Vagina (tissue), 2 donors: ENCODE measurements at regions not wholly inside any gene's neighbourhood (a gene's known extent, or its start where the extent isn't known, plus 50 kb on each side); places are given as distances from the start of the nearest gene placed in this dataset.
"Not testable (repeated sequence)": the region's sequence is repeated elsewhere in the genome, so short reads cannot be mapped to it uniquely, and the experiment has no call there.

Experiments used
- DNase-seq, 2 donors: peaks; one replicate each; pipeline ENCODE4 v3.0.0-alpha.2; 2017; ENCODE audit errors: extremely low spot score in 2 of 2
- H3K27ac ChIP-seq: fragments of 200-600 bp; sonication (generic); one replicate; pipeline ENCODE4 v1.5.1; 2019
- H3K27me3 ChIP-seq: fragments of 200-600 bp; sonication (generic); one replicate; pipeline ENCODE4 v1.5.1; 2019
- H3K36me3 ChIP-seq, 2 donors: fragments of 200-600 bp; sonication (generic); one replicate each; pipeline ENCODE4 v1.5.1; 2017 to 2019
- H3K4me1 ChIP-seq: fragments of 200-600 bp; sonication (generic); one replicate; pipeline ENCODE4 v1.5.1; 2019
- H3K4me3 ChIP-seq, 2 donors: fragments of 200-600 bp; sonication (generic); 1 replicate in 1 of 2; 2 replicates in 1 of 2; pipeline ENCODE4 v1.5.1; 2016 to 2019
- H3K9me3 ChIP-seq: fragments of 200-600 bp; sonication (generic); one replicate; pipeline ENCODE4 v1.5.1; 2019
- POLR2A ChIP-seq, 2 donors: fragments of 450-650 bp; IDR thresholded peaks; one replicate each; pipeline ENCODE4 v1.6.1; 2017; ENCODE audit warnings: antibody characterized with exemption in 2 of 2, mild to moderate bottlenecking in 2 of 2, moderate library complexity in 2 of 2
- POLR2AphosphoS5 ChIP-seq, 2 donors: sonication (generic); formaldehyde crosslinking; IDR thresholded peaks; one replicate each; pipeline ENCODE4 v1.9.0; 2017; ENCODE audit warnings: antibody characterized with exemption in 2 of 2, mild to moderate bottlenecking in 2 of 2, low read depth in 1 of 2; ENCODE audit not compliant: insufficient read depth in 1 of 2
- intact Hi-C: fragments of 100-400 bp; cut with DNase I; formaldehyde crosslinking; loops from one replicate; pipeline ENCODE4 v1.15.1; 2023
- TF ChIP-seq, protein P1 (sequence below), 3 experiments: fragments of 450-650 bp in 2 of 3; fragments of 200-600 bp in 1 of 3; sonication (generic) in 1 of 3; IDR thresholded peaks; one replicate each; pipeline ENCODE4 v1.5.1; 2017 to 2019; ENCODE audit warnings: antibody characterized with exemption in 3 of 3, mild to moderate bottlenecking in 2 of 3, moderate library complexity in 2 of 3

DNA sequence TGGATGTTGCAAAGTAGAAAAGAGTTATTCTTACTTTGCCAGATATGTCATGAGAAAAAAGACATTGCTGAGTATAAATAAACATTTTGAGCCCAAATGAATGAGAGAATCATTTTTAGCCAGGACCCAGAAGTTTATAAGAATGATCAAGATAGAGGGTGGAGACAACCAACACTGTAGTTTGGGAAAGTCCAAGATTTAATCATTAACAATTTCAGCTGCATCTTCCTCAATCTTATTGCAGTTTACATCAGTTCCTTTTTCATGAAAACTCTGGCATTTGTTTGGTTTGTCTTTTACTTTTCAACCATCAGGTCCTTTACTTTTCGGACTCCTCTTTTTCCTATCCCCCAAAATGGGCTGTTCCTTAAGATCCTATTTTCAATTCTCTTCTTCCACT, 645.9 kb downstream of the ANKRD50 start:
- intact Hi-C loops, result no loop called here
- Histone ChIP-seq H3K4me3 (no peak overlapping the region), H3K27me3 (no peaks in the 10 kb centered on the region), H3K9me3 (no peaks in the 10 kb centered on the region), H3K4me1 (peaks cover 5% of the 10 kb centered on the region), H3K27ac (no peak overlapping the region), H3K36me3 (no peaks in the 10 kb centered on the region)
- DNase-seq, result no peak
- TF ChIP-seq, protein P1, sequence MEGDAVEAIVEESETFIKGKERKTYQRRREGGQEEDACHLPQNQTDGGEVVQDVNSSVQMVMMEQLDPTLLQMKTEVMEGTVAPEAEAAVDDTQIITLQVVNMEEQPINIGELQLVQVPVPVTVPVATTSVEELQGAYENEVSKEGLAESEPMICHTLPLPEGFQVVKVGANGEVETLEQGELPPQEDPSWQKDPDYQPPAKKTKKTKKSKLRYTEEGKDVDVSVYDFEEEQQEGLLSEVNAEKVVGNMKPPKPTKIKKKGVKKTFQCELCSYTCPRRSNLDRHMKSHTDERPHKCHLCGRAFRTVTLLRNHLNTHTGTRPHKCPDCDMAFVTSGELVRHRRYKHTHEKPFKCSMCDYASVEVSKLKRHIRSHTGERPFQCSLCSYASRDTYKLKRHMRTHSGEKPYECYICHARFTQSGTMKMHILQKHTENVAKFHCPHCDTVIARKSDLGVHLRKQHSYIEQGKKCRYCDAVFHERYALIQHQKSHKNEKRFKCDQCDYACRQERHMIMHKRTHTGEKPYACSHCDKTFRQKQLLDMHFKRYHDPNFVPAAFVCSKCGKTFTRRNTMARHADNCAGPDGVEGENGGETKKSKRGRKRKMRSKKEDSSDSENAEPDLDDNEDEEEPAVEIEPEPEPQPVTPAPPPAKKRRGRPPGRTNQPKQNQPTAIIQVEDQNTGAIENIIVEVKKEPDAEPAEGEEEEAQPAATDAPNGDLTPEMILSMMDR (IDR thresholded peaks at IDR 0.05), result no peak
- TF ChIP-seq POLR2A (IDR thresholded peaks at IDR 0.05) (no peak), POLR2AphosphoS5 (IDR thresholded peaks at IDR 0.05; ENCODE audit: insufficient read depth in 1 of 2, low read depth in 1 of 2) (no peak)

DNA sequence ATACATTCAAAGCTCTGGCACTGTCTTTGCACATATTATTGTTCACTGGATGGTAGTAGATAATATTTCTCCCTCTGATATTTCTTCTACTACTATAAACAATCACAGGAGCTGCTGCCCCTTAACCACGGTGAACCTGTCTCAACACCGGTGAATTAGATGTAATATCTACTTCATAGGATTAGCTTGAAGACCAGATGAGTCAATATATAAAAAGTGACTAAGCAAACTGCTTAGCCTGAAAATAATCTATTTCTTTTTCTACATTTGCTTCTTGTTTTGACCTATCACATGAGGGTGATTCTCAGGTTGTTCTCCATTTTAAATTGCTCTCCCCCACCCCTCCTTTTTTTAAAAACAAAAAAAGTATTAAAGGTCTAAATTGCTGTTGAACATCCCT, 645.5 kb downstream of the ANKRD50 start:
- no peaks in the 10 kb centered on the region for H3K36me3 ChIP-seq
- peaks cover under 1% of the 10 kb centered on the region for H3K4me1 ChIP-seq
- intact Hi-C loops, result no loop called here
- no peaks in the 10 kb centered on the region for H3K27me3 ChIP-seq
- no peak overlapping the region for H3K27ac ChIP-seq
- no peak for DNase-seq
- TF ChIP-seq POLR2A (IDR thresholded peaks at IDR 0.05) (no peak), POLR2AphosphoS5 (IDR thresholded peaks at IDR 0.05; ENCODE audit: insufficient read depth in 1 of 2, low read depth in 1 of 2) (no peak)
- TF ChIP-seq, protein P1 (IDR thresholded peaks at IDR 0.05), result no peak
- H3K4me3 ChIP-seq, result no peak overlapping the region
- no peaks in the 10 kb centered on the region for H3K9me3 ChIP-seq

DNA sequence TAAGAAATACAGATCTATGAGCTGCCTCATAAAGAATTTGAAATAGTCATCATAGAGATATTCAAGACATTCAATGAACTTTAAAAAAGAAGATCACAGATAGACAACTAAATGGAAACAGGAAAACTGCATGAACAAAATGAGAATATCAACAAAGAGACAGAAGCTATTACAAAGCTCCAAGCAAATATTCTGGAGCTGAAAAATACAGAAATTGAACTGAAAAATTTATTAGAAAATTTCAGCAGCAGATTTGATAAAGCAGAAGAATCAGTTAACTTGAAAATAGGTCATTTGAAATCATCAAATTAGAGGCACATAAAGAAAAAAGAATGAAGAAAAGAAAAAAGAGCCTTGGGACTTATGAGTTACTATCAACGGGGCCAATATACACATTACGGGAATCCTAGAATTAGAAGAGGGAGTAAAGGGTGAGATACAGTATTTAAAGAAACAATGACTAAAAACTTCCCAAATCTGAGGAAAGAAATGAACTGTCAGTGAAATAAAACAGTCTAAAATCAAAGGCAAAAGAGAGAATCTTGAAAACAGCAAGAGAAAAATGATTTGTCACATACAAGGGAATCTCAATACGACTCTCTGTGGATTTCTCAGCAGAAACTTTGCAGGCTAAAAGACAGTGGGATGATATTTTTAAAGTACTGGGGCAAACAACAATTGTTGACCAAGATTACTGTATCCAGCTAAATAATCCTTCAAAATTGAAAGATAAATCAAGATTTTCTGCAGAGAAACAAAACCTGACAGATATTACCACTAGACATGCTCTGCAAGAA, 641.6 kb downstream of the ANKRD50 start:
- no peaks in the 10 kb centered on the region for H3K4me1 ChIP-seq
- H3K9me3 ChIP-seq, result no peaks in the 10 kb centered on the region
- no peak overlapping the region for H3K27ac ChIP-seq
- intact Hi-C loops, result no loop called here
- no peak for DNase-seq
- no peaks in the 10 kb centered on the region for H3K27me3 ChIP-seq
- TF ChIP-seq POLR2AphosphoS5 (IDR thresholded peaks at IDR 0.05; ENCODE audit: insufficient read depth in 1 of 2, low read depth in 1 of 2), result no peak
- no peak for TF ChIP-seq POLR2A (IDR thresholded peaks at IDR 0.05)
- TF ChIP-seq, protein P1 (IDR thresholded peaks at IDR 0.05), result no peak
- H3K4me3 ChIP-seq, result no peak overlapping the region
- no peaks in the 10 kb centered on the region for H3K36me3 ChIP-seq

DNA sequence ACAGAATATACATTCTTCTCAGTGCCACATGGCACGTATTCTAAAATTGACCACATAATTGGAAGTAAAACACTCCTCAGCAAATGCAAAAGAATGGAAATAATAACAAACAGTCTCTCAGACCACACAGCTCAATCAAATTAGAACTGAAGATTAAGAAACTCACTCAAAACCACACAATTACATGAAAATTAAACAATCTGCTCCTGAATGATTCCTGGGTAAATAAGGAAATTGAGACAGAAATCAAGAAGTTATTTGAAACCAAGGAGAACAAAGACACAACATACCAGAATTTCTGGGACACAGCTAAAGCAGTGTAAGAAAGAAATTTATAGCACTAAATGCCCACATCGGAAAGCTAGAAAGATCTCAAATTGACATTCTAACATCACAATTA, 637.3 kb downstream of the ANKRD50 start:
- H3K36me3 ChIP-seq, H3K9me3 ChIP-seq, H3K4me1 ChIP-seq, H3K27me3 ChIP-seq, H3K4me3 ChIP-seq, intact Hi-C loops, DNase-seq, H3K27ac ChIP-seq: not testable (repeated sequence)

DNA sequence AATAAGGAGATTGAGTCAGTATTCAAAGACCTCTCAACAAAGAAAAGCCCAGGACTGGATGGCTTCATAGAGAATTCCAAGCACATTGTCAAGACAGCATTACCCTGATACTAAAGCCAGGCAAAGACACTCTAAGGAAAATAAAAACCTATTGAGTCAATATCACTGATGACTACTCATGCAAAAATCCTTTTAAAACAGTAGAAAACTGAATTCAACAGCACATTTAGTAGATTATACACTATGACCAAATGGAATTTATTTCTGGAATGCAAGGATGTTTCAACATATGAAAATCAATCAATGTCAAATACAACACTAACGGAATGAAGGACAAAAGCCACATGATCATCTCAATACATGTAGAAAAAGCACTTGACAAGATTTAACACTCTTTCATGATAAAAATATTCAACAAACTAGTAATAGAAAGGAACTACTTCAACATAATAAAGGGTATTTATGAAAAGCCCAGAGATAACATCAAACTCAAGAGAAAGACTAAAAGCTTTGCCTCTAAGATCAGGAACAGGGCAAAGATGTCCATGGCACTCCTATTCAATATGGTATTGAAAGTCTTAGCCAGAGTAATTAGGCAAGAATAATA, 633.3 kb downstream of the ANKRD50 start:
- intact Hi-C loops, result no loop called here
- no peak for DNase-seq
- TF ChIP-seq POLR2A (IDR thresholded peaks at IDR 0.05) (no peak), POLR2AphosphoS5 (IDR thresholded peaks at IDR 0.05; ENCODE audit: insufficient read depth in 1 of 2, low read depth in 1 of 2) (no peak)
- TF ChIP-seq, protein P1 (IDR thresholded peaks at IDR 0.05), result no peak

More for the DNA sequence above, 633.3 kb downstream of the ANKRD50 start:
- Histone ChIP-seq H3K4me3 (no peak overlapping the region), H3K27ac (no peak overlapping the region), H3K36me3 (no peaks in the 10 kb centered on the region), H3K4me1 (no peaks in the 10 kb centered on the region), H3K9me3 (no peaks in the 10 kb centered on the region), H3K27me3 (no peaks in the 10 kb centered on the region)
